ENCODE measurements at regions not wholly inside any gene's neighbourhood (a gene's known extent, or its start where the extent isn't known, plus 50 kb on each side); places are given as distances from the start of the nearest gene placed in this dataset.
"Not testable (repeated sequence)": the region's sequence is repeated elsewhere in the genome, so short reads cannot be mapped to it uniquely, and the experiment has no call there.

- H3K4me2 ChIP-seq (ENCODE audit: low read depth, low read length, poor library complexity, severe bottlenecking) = no peak overlapping the region
- no peaks in the 10 kb centered on the region for H3K36me3 ChIP-seq (ENCODE audit: insufficient read depth, low read length)
- H3F3A ChIP-seq (ENCODE audit: low read depth) = no peaks in the 10 kb centered on the region
- no peak overlapping the region for H3K4me3 ChIP-seq (ENCODE audit: low read length, poor library complexity, severe bottlenecking)
- no peaks in the 10 kb centered on the region; the same call in 1 of the 2 replicates for H3K9me3 ChIP-seq (ENCODE audit: insufficient read depth, low read depth, low read length)
- H3K27me3 ChIP-seq (ENCODE audit: insufficient read depth, low read length, poor library complexity, severe bottlenecking) = no peaks in the 10 kb centered on the region
- TF ChIP-seq CTCF (conservative IDR thresholded peaks at IDR 0.05; ENCODE audit: low read length) = no peak
- no peak for TF ChIP-seq EZH2phosphoT487 (IDR thresholded peaks at IDR 0.05; ENCODE audit: borderline replicate concordance)
- no peaks in the 10 kb centered on the region for H3K4me1 ChIP-seq (ENCODE audit: insufficient read depth, low read length, poor library complexity, severe bottlenecking)
- no peaks in the 10 kb centered on the region for H3K79me2 ChIP-seq (ENCODE audit: insufficient read depth, low read length)
- no peak overlapping the region for H3K9ac ChIP-seq (ENCODE audit: low read depth, low read length, poor library complexity, severe bottlenecking)
- H2AFZ ChIP-seq (ENCODE audit: low read length) = no peak overlapping the region
- no peaks in the 10 kb centered on the region for H3K9me2 ChIP-seq (replicated peaks; ENCODE audit: low read depth, low read length)
- H4K20me1 ChIP-seq (ENCODE audit: insufficient read depth, low read length, poor library complexity, severe bottlenecking) = no peaks in the 10 kb centered on the region
These were observed 487.7 kb upstream of the AUTS2 start for GRCh38 chr7:69110450-69111050.

GRCh38 chr7:69114374-69114773, 483.9 kb upstream of the AUTS2 start:
- H3K79me2 ChIP-seq (ENCODE audit: insufficient read depth, low read length) = no peaks in the 10 kb centered on the region
- no peak overlapping the region for H3K4me2 ChIP-seq (ENCODE audit: low read depth, low read length, poor library complexity, severe bottlenecking)
- no peaks in the 10 kb centered on the region for H3K9me2 ChIP-seq (replicated peaks; ENCODE audit: low read depth, low read length)
- no peak overlapping the region for H2AFZ ChIP-seq (ENCODE audit: low read length)
- no peak overlapping the region for H3K9ac ChIP-seq (ENCODE audit: low read depth, low read length, poor library complexity, severe bottlenecking)
- H3K27me3 ChIP-seq (ENCODE audit: insufficient read depth, low read length, poor library complexity, severe bottlenecking) = no peaks in the 10 kb centered on the region
- no peaks in the 10 kb centered on the region for H4K20me1 ChIP-seq (ENCODE audit: insufficient read depth, low read length, poor library complexity, severe bottlenecking)
- no peaks in the 10 kb centered on the region for H3F3A ChIP-seq (ENCODE audit: low read depth)
- no peaks in the 10 kb centered on the region; the same call in 1 of the 2 replicates for H3K9me3 ChIP-seq (ENCODE audit: insufficient read depth, low read depth, low read length)
- H3K4me1 ChIP-seq (ENCODE audit: insufficient read depth, low read length, poor library complexity, severe bottlenecking) = no peaks in the 10 kb centered on the region
- TF ChIP-seq CTCF (conservative IDR thresholded peaks at IDR 0.05; ENCODE audit: low read length) (no peak), EZH2phosphoT487 (IDR thresholded peaks at IDR 0.05; ENCODE audit: borderline replicate concordance) (no peak)
- H3K36me3 ChIP-seq (ENCODE audit: insufficient read depth, low read length) = no peaks in the 10 kb centered on the region
- no peak overlapping the region for H3K4me3 ChIP-seq (ENCODE audit: low read length, poor library complexity, severe bottlenecking)

- no peak overlapping the region for H3K9ac ChIP-seq (ENCODE audit: low read depth, low read length, poor library complexity, severe bottlenecking)
- H3K79me2 ChIP-seq (ENCODE audit: insufficient read depth, low read length) = no peaks in the 10 kb centered on the region
- no peak overlapping the region for H2AFZ ChIP-seq (ENCODE audit: low read length)
- no peaks in the 10 kb centered on the region; the same call in 1 of the 2 replicates for H3K9me3 ChIP-seq (ENCODE audit: insufficient read depth, low read depth, low read length)
- H3K4me3 ChIP-seq (ENCODE audit: low read length, poor library complexity, severe bottlenecking) = no peak overlapping the region
- no peaks in the 10 kb centered on the region for H3K9me2 ChIP-seq (replicated peaks; ENCODE audit: low read depth, low read length)
- no peaks in the 10 kb centered on the region for H3K27me3 ChIP-seq (ENCODE audit: insufficient read depth, low read length, poor library complexity, severe bottlenecking)
- no peaks in the 10 kb centered on the region for H3K4me1 ChIP-seq (ENCODE audit: insufficient read depth, low read length, poor library complexity, severe bottlenecking)
- no peak overlapping the region for H3K4me2 ChIP-seq (ENCODE audit: low read depth, low read length, poor library complexity, severe bottlenecking)
- no peak for TF ChIP-seq CTCF (conservative IDR thresholded peaks at IDR 0.05; ENCODE audit: low read length)
- no peak for TF ChIP-seq EZH2phosphoT487 (IDR thresholded peaks at IDR 0.05; ENCODE audit: borderline replicate concordance)
- no peaks in the 10 kb centered on the region for H3K36me3 ChIP-seq (ENCODE audit: insufficient read depth, low read length)
- no peaks in the 10 kb centered on the region for H3F3A ChIP-seq (ENCODE audit: low read depth)
- H4K20me1 ChIP-seq (ENCODE audit: insufficient read depth, low read length, poor library complexity, severe bottlenecking) = no peaks in the 10 kb centered on the region
These were observed 482.5 kb upstream of the AUTS2 start for GRCh38 chr7:69115788-69116187.

GRCh38 chr7:69116196-69116595, 482.1 kb upstream of the AUTS2 start:
- H3F3A ChIP-seq (ENCODE audit: low read depth); H3K9me2 ChIP-seq (replicated peaks; ENCODE audit: low read depth, low read length): not testable (repeated sequence)

More at GRCh38 chr7:69116196-69116595, 482.1 kb upstream of the AUTS2 start:
- H3K9ac ChIP-seq (ENCODE audit: low read depth, low read length, poor library complexity, severe bottlenecking); H3K4me3 ChIP-seq (ENCODE audit: low read length, poor library complexity, severe bottlenecking); H3K4me1 ChIP-seq (ENCODE audit: insufficient read depth, low read length, poor library complexity, severe bottlenecking); H3K36me3 ChIP-seq (ENCODE audit: insufficient read depth, low read length); H4K20me1 ChIP-seq (ENCODE audit: insufficient read depth, low read length, poor library complexity, severe bottlenecking); H3K4me2 ChIP-seq (ENCODE audit: low read depth, low read length, poor library complexity, severe bottlenecking); H3K79me2 ChIP-seq (ENCODE audit: insufficient read depth, low read length); H2AFZ ChIP-seq (ENCODE audit: low read length); H3K9me3 ChIP-seq (ENCODE audit: insufficient read depth, low read depth, low read length); H3K27me3 ChIP-seq (ENCODE audit: insufficient read depth, low read length, poor library complexity, severe bottlenecking): not testable (repeated sequence)
